ENCODE measurements at regions not wholly inside any gene's neighbourhood (a gene's known extent, or its start where the extent isn't known, plus 50 kb on each side); places are given as distances from the start of the nearest gene placed in this dataset.

DNA sequence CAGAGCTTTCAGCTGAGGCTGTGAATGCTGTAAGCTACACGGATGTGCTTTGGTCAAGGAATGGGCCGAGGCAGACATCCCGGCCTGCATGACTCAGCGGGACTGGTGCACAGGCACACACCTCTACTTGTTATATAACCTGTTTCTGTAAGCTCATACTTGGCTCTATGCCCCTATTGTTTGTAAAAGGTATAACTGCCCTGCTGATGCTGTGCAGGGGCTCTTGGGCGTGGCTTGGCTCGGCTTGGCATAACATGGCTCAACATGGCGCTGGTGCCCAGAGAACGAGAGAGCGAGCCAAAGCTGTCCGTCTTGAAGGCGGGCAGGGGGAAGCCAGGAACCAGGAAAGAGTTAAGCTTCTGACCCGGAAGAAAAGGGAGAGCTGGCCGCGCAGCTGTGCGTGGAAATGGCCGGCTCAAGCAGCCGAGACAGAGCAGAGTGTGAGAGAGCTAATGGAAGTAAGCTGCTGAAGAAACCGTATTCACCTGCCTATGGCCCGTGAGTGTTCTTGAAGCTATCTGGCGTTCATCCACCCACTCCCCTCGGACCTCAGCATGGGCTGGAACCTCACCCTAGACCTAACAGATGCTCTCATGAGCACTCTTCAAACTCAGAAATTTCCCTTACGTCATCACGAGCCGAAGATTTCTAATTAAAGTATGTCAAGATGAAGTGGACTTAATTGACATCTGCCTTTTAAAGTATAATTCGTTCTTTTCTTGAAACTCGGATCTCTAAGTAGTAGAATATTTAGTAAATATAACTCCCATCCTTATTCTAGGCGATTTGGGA is 286.3 kb upstream of the AGA start:
- DNase-seq (ENCODE audit: low read depth) = no peak
- TF ChIP-seq, protein P1, sequence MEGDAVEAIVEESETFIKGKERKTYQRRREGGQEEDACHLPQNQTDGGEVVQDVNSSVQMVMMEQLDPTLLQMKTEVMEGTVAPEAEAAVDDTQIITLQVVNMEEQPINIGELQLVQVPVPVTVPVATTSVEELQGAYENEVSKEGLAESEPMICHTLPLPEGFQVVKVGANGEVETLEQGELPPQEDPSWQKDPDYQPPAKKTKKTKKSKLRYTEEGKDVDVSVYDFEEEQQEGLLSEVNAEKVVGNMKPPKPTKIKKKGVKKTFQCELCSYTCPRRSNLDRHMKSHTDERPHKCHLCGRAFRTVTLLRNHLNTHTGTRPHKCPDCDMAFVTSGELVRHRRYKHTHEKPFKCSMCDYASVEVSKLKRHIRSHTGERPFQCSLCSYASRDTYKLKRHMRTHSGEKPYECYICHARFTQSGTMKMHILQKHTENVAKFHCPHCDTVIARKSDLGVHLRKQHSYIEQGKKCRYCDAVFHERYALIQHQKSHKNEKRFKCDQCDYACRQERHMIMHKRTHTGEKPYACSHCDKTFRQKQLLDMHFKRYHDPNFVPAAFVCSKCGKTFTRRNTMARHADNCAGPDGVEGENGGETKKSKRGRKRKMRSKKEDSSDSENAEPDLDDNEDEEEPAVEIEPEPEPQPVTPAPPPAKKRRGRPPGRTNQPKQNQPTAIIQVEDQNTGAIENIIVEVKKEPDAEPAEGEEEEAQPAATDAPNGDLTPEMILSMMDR (conservative IDR thresholded peaks at IDR 0.05; ENCODE audit: low read depth, low read length) = no peak
- no peak overlapping the region for H3K4me3 ChIP-seq (ENCODE audit: low read depth, low read length)

DNA sequence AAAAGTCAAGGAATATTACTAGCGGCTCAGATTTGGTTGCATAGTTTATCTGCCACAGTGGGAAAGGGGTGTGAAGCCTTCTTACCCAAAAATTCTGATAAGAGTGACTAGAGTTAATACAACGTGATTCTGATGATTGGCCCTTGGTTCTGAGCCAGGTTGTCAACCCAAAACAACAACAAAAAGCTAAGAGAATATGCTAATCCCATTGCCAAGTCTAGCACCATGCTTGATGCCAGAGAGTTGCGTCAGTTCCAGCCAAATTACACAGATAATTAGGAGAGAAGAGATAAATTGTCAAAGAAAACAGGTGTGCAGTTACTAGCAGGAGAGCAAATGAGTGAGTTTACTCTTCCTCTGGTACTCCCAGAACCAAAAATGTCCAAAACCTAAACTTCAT is 287.4 kb upstream of the AGA start:
- H3K4me3 ChIP-seq (ENCODE audit: low read depth, low read length) = no peak overlapping the region
- TF ChIP-seq, protein P1 (conservative IDR thresholded peaks at IDR 0.05; ENCODE audit: low read depth, low read length) = no peak
- DNase-seq (ENCODE audit: low read depth) = no peak

DNA sequence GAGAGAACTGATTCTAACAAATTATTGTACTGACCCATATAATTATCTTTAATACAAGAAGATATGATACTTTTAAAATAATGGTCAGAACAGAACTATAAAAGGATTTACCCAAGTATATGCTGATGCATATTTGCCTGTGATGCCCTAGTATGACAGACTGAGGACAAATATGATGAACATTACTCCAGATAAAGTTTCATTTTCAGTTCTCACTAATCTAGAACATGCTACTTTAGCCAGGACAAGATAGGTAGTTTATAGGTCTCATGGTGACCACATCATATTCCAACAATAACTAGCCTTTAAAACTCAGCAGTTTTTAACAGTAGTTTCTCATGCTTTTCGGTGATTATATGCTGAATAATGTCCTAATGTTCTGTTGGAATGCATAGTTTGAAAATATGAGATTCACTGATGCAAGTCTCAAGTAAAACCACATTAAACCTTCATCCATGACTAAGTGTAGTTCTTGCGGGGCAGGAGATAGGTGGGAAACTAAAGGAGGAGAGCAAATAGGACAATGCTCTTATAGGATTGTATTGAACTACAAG is 295.2 kb upstream of the AGA start:
- TF ChIP-seq, protein P1 (conservative IDR thresholded peaks at IDR 0.05; ENCODE audit: low read depth, low read length) = no peak
- DNase-seq (ENCODE audit: low read depth) = peak; percentile 55
- no peak overlapping the region for H3K4me3 ChIP-seq (ENCODE audit: low read depth, low read length)

DNA sequence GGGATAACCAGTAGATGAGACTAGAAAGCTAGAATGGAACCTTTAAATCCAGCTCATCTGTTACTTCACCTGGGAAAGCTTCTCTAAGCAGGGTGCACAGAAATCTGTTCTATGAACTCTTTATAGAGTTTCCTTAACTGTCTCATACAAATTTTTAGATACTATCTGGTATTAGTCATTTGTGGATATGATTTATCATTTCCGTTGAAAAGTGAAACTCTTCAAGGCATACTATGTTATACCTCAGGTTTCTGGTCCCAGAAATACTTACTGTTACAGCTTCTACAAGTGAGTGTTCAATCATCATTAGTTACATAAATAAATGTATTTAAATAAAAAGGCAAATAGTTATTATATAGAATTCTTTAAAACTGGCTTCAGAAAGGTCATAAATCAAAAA is 298.3 kb upstream of the AGA start:
- TF ChIP-seq, protein P1 (conservative IDR thresholded peaks at IDR 0.05; ENCODE audit: low read depth, low read length) = no peak

DNA sequence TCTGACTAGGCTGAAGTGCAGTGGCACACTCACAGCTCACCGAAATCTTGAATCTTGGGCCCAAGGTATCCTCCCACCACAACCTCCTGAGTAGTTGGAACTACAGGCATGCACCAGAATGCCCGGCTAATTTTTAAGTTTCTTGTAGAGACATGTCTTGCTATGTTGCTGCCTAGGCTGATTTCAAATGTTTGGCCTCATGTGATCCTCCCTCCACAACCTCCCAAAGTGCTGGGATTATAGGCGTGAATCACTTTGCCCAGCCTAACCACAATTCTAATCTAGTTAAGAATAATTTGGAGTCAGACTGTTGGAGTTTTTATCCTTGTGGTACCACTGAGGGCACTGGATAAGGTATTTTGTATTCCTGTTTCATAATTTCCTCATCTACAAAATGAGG is 317.5 kb upstream of the AGA start:
- DNase-seq (ENCODE audit: low read depth) = no peak
- TF ChIP-seq, protein P1 (conservative IDR thresholded peaks at IDR 0.05; ENCODE audit: low read depth, low read length) = no peak
- no peak overlapping the region for H3K4me3 ChIP-seq (ENCODE audit: low read depth, low read length)

More for the DNA sequence above, 298.3 kb upstream of the AGA start:
- no peak for DNase-seq (ENCODE audit: low read depth)
- no peak overlapping the region for H3K4me3 ChIP-seq (ENCODE audit: low read depth, low read length)

DNA sequence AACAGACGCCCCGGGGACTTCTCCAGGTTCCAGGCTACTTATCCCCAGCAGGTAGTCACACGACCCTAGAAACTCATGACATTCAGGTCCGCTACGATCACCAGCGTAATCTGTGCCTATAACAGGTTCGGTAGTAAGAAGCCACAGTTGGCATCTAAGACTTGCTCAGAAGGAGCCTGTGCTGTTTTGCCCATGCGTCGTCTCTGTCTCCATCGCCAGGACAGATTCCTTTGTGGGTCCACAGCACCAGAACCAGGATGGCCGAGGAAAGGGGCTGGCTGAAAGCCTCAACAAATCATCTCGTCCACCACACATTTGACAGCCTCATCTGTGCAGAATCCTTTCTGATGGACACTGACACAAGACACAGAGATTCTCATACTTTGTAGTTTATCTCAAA is 319.5 kb upstream of the AGA start:
- TF ChIP-seq, protein P1 (conservative IDR thresholded peaks at IDR 0.05; ENCODE audit: low read depth, low read length) = no peak
- DNase-seq (ENCODE audit: low read depth) = no peak
- no peak overlapping the region for H3K4me3 ChIP-seq (ENCODE audit: low read depth, low read length)

DNA sequence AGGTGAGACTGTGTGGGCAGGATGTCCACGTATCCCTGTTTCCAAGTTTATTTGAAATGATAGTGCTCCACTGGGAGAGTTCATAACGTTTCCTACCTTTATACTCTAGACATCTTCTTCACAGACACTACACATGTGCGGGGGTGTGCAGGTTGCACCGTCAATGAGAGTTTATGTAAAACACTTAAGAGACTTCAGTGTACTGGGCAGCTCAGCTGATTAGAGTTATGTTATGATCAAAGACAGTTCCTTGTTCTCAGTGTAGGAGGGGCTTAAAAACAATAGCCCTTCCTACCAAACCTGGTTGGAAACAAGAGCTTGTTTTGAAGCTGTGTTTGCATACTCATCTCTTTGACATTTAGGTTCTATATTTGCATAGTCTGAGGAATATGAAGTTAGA is 326.9 kb upstream of the AGA start:
- no peak for DNase-seq (ENCODE audit: low read depth)
- TF ChIP-seq, protein P1 (conservative IDR thresholded peaks at IDR 0.05; ENCODE audit: low read depth, low read length) = no peak
- no peak overlapping the region for H3K4me3 ChIP-seq (ENCODE audit: low read depth, low read length)

All from epithelial cell of proximal tubule (primary cell).